ENCODE measurements at regions not wholly inside any gene's neighbourhood (a gene's known extent, or its start where the extent isn't known, plus 50 kb on each side); places are given as distances from the start of the nearest gene placed in this dataset.

DNA sequence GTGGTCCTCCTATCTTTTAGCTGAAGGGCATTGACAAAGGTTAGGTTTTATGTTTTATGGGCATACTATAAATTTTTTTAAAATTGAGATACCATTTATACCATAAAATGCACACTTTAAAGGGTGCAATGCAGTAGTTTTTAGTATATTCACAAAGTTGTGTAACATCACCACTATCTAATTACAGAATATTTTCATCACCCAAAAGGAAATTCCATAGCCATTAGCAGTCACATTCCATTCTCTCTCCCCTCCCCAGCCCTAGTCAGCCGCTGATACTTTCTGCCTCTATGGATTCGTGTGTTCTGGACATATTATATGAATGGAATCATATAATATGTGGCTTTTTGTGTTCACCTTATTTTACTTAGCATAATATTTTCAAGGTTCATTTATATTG, 135.8 kb upstream of the B3GALT2 start:
- TF ChIP-seq, protein P1, sequence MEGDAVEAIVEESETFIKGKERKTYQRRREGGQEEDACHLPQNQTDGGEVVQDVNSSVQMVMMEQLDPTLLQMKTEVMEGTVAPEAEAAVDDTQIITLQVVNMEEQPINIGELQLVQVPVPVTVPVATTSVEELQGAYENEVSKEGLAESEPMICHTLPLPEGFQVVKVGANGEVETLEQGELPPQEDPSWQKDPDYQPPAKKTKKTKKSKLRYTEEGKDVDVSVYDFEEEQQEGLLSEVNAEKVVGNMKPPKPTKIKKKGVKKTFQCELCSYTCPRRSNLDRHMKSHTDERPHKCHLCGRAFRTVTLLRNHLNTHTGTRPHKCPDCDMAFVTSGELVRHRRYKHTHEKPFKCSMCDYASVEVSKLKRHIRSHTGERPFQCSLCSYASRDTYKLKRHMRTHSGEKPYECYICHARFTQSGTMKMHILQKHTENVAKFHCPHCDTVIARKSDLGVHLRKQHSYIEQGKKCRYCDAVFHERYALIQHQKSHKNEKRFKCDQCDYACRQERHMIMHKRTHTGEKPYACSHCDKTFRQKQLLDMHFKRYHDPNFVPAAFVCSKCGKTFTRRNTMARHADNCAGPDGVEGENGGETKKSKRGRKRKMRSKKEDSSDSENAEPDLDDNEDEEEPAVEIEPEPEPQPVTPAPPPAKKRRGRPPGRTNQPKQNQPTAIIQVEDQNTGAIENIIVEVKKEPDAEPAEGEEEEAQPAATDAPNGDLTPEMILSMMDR (IDR thresholded peaks at IDR 0.05; ENCODE audit: low read depth, low read length, poor library complexity, severe bottlenecking) = no peak
- TF ChIP-seq EZH2phosphoT487 (IDR thresholded peaks at IDR 0.05; ENCODE audit: borderline replicate concordance, low read length) = no peak
